Ovary (tissue), 7 donors: ENCODE measurements at regions not wholly inside any gene's neighbourhood (a gene's known extent, or its start where the extent isn't known, plus 50 kb on each side); places are given as distances from the start of the nearest gene placed in this dataset.

Experiments used
- DNase-seq, 5 donors: peaks; one replicate each; pipeline ENCODE4 v3.0.0-alpha.2; 2019 to 2020
- H3K27ac ChIP-seq, 2 donors: fragments of 200-600 bp; one replicate each; pipeline versions ENCODE4 v1.5.1 to v1.8.0; 2019 to 2022
- H3K27me3 ChIP-seq: fragments of 200-600 bp; one replicate; pipeline ENCODE4 v1.8.0; 2022
- H3K36me3 ChIP-seq: fragments of 200-600 bp; sonication (generic); one replicate; pipeline ENCODE4 v1.5.1; 2019
- H3K4me1 ChIP-seq: one replicate; pipeline ENCODE4 v1.8.1; 2013; ENCODE audit warnings: mild to moderate bottlenecking, moderate library complexity; ENCODE audit not compliant: insufficient read depth
- H3K4me3 ChIP-seq: fragments of 200-600 bp; sonication (generic); one replicate; pipeline ENCODE4 v1.5.1; 2017
- H3K9me3 ChIP-seq, 2 donors: fragments of 200-600 bp in 1 of 2; sonication (generic) in 1 of 2; one replicate each; pipeline versions ENCODE4 v1.5.1 to v1.8.1; 2013 to 2019; ENCODE audit warnings: mild to moderate bottlenecking in 1 of 2, moderate library complexity in 1 of 2
- CTCF ChIP-seq, 3 donors: fragments of 450-650 bp in 2 of 3; fragments of 200-600 bp in 1 of 3; IDR thresholded peaks; one replicate each; pipeline versions ENCODE4 v1.5.1 to v1.8.0; 2016 to 2022; ENCODE audit warnings: antibody characterized with exemption in 3 of 3, mild to moderate bottlenecking in 1 of 3
- EP300 ChIP-seq: sonication (generic); formaldehyde crosslinking; IDR thresholded peaks from one replicate; pipeline ENCODE4 v1.6.1; 2017; ENCODE audit warnings: antibody characterized with exemption
- POLR2A ChIP-seq: fragments of 450-650 bp; IDR thresholded peaks from one replicate; pipeline ENCODE4 v1.6.1; 2017; ENCODE audit warnings: antibody characterized with exemption, mild to moderate bottlenecking, moderate library complexity
- whole genome bisulfite sequencing, 3 donors: extraction: QIAGEN DNeasy Blood & Tissue Kit in 1 of 3; methylation state at CpG; one replicate each; pipeline versions ENCODE4 v1.1.5 to v1.1.7; 2013 to 2017; 5-methylcytosine and 5-hydroxymethylcytosine counted together
- intact Hi-C, 4 donors: fragments of 100-400 bp; cut with DNase I; formaldehyde crosslinking; loops; one replicate each; pipeline versions ENCODE4 v1.11.0 to v1.15.1; 2022 to 2023
- donor health status: DM: no; HTN: no; CAD: no; lungs with moderate emphysema.
- donor health status: DM: no; HTN: no; CAD: no.
- donor health status: Bipolar disorder and iron deficiency.
- donor health status: DM: no; HTN: no; CAD: no.
- donor health status: DM: yes; HTN: yes; CAD: no.

GRCh38 chr3:28018925-28019718, 222.3 kb upstream of the CMC1 start:
- no peaks in the 10 kb centered on the region for H3K9me3 ChIP-seq
- H3K27ac ChIP-seq, result no peak overlapping the region
- TF ChIP-seq CTCF (IDR thresholded peaks at IDR 0.05), result no peak
- no peak for TF ChIP-seq EP300
- no peak for TF ChIP-seq POLR2A
- no peak overlapping the region for H3K4me3 ChIP-seq
- DNase-seq, result no peak
- intact Hi-C loops, result no loop called here
- no peaks in the 10 kb centered on the region for H3K36me3 ChIP-seq
- WGBS, 3 donors, result 68 to 77% (median 69%) methylated on average over 11 of the region's 11 CpGs
- no peaks in the 10 kb centered on the region for H3K4me1 ChIP-seq
- no peaks in the 10 kb centered on the region for H3K27me3 ChIP-seq

GRCh38 chr3:28019740-28020139, 221.7 kb upstream of the CMC1 start:
- intact Hi-C loops, result no loop called here
- Histone ChIP-seq H3K4me3 (no peak overlapping the region), H3K9me3 (no peaks in the 10 kb centered on the region), H3K27me3 (no peaks in the 10 kb centered on the region), H3K27ac (no peak overlapping the region), H3K36me3 (no peaks in the 10 kb centered on the region), H3K4me1 (no peaks in the 10 kb centered on the region)
- DNase-seq, result no peak
- no peak for TF ChIP-seq POLR2A
- no peak for TF ChIP-seq CTCF (IDR thresholded peaks at IDR 0.05)

- no peak for TF ChIP-seq CTCF (IDR thresholded peaks at IDR 0.05)
- no peak for TF ChIP-seq EP300
- no peak for TF ChIP-seq POLR2A
- no peak for DNase-seq
- Histone ChIP-seq H3K4me1 (no peaks in the 10 kb centered on the region), H3K9me3 (no peaks in the 10 kb centered on the region), H3K27ac (no peak overlapping the region), H3K27me3 (no peaks in the 10 kb centered on the region), H3K36me3 (no peaks in the 10 kb centered on the region), H3K4me3 (no peak overlapping the region)
- 62 to 75% (median 68%) methylated on average over 3 of the region's 3 CpGs for WGBS, 3 donors
- intact Hi-C loops, result no loop called here
These were observed 218.5 kb upstream of the CMC1 start for GRCh38 chr3:28022916-28023315.

GRCh38 chr3:28028554-28028953, 212.9 kb upstream of the CMC1 start:
- Histone ChIP-seq H3K27ac (no peak overlapping the region), H3K27me3 (no peaks in the 10 kb centered on the region), H3K4me1 (no peaks in the 10 kb centered on the region), H3K9me3 (peaks cover 0 to 5% of the 10 kb centered on the region in 2 donors), H3K4me3 (no peak overlapping the region), H3K36me3 (no peaks in the 10 kb centered on the region)
- WGBS, 3 donors, result 50 to 62% (median 58%) methylated on average over 4 of the region's 4 CpGs
- no peak for DNase-seq
- intact Hi-C loops, result no loop called here
- TF ChIP-seq CTCF (IDR thresholded peaks at IDR 0.05), result no peak
